ENCODE measurements at regions not wholly inside any gene's neighbourhood (a gene's known extent, or its start where the extent isn't known, plus 50 kb on each side); places are given as distances from the start of the nearest gene placed in this dataset.

- H3K27ac ChIP-seq (ENCODE audit: low read depth, low read length), result no peak overlapping the region
- no peaks in the 10 kb centered on the region for H3K27me3 ChIP-seq (ENCODE audit: control insufficient read depth, insufficient read depth, low read length)
- no peaks in the 10 kb centered on the region for H3K9me3 ChIP-seq (ENCODE audit: control insufficient read depth, insufficient read depth, low read depth, low read length)
- no peak overlapping the region for H3K4me3 ChIP-seq (ENCODE audit: low read depth, low read length)
- H3K4me1 ChIP-seq (ENCODE audit: control insufficient read depth, insufficient read depth, low read length), result no peaks in the 10 kb centered on the region
- no peaks in the 10 kb centered on the region for H3K36me3 ChIP-seq (ENCODE audit: control insufficient read depth, insufficient read depth, low read length)
- no peak overlapping the region for H3K9ac ChIP-seq (ENCODE audit: low read length)
These were observed 311.0 kb downstream of the CENPC start for GRCh38 chr4:67234296-67234695.

- Histone ChIP-seq H3K9me3 (ENCODE audit: control insufficient read depth, insufficient read depth, low read depth, low read length) (no peaks in the 10 kb centered on the region), H3K4me3 (ENCODE audit: low read depth, low read length) (no peak overlapping the region), H3K27ac (ENCODE audit: low read depth, low read length) (no peak overlapping the region), H3K4me1 (ENCODE audit: control insufficient read depth, insufficient read depth, low read length) (no peaks in the 10 kb centered on the region), H3K9ac (ENCODE audit: low read length) (no peak overlapping the region), H3K27me3 (ENCODE audit: control insufficient read depth, insufficient read depth, low read length) (no peaks in the 10 kb centered on the region), H3K36me3 (ENCODE audit: control insufficient read depth, insufficient read depth, low read length) (no peaks in the 10 kb centered on the region)
These were observed 316.2 kb downstream of the CENPC start for GRCh38 chr4:67229148-67229547.

GRCh38 chr4:67220861-67221260, 324.4 kb downstream of the CENPC start:
- H3K27ac ChIP-seq (ENCODE audit: low read depth, low read length), result no peak overlapping the region
- H3K36me3 ChIP-seq (ENCODE audit: control insufficient read depth, insufficient read depth, low read length), result no peaks in the 10 kb centered on the region
- H3K27me3 ChIP-seq (ENCODE audit: control insufficient read depth, insufficient read depth, low read length), result no peaks in the 10 kb centered on the region
- H3K4me3 ChIP-seq (ENCODE audit: low read depth, low read length), result no peak overlapping the region
- H3K9ac ChIP-seq (ENCODE audit: low read length), result no peak overlapping the region
- no peaks in the 10 kb centered on the region for H3K4me1 ChIP-seq (ENCODE audit: control insufficient read depth, insufficient read depth, low read length)
- no peaks in the 10 kb centered on the region for H3K9me3 ChIP-seq (ENCODE audit: control insufficient read depth, insufficient read depth, low read depth, low read length)

DNA sequence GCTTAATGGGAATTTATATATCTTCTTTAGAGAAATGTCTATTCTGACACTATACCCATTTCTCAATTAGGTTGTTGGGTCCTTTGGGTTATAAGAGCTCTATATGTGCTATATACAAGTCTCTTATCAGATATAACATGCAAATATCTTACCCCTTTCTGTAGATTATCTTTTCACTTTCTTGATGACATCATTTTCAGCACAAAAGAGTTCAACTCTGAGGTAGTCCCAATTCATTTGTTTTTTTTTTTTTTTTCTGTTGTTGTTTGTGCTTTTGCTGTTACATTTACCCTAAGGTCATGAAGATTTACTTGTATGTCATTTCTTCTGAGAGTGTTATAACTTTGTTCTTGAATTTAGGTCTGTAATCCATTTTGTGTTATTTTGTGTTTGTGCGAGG, 326.4 kb downstream of the CENPC start:
- no peaks in the 10 kb centered on the region for H3K9me3 ChIP-seq (ENCODE audit: control insufficient read depth, insufficient read depth, low read depth, low read length)
- no peak overlapping the region for H3K27ac ChIP-seq (ENCODE audit: low read depth, low read length)
- no peak overlapping the region for H3K4me3 ChIP-seq (ENCODE audit: low read depth, low read length)
- H3K4me1 ChIP-seq (ENCODE audit: control insufficient read depth, insufficient read depth, low read length), result no peaks in the 10 kb centered on the region
- no peak overlapping the region for H3K9ac ChIP-seq (ENCODE audit: low read length)
- no peaks in the 10 kb centered on the region for H3K36me3 ChIP-seq (ENCODE audit: control insufficient read depth, insufficient read depth, low read length)
- no peaks in the 10 kb centered on the region for H3K27me3 ChIP-seq (ENCODE audit: control insufficient read depth, insufficient read depth, low read length)

- no peaks in the 10 kb centered on the region for H3K27me3 ChIP-seq (ENCODE audit: control insufficient read depth, insufficient read depth, low read length)
- H3K4me1 ChIP-seq (ENCODE audit: control insufficient read depth, insufficient read depth, low read length), result no peaks in the 10 kb centered on the region
- 0 out of 2 replicates have a peak, but pooled peaks cover 4% of the 10 kb centered on the region for H3K9me3 ChIP-seq (ENCODE audit: control insufficient read depth, insufficient read depth, low read depth, low read length)
- no peak overlapping the region for H3K27ac ChIP-seq (ENCODE audit: low read depth, low read length)
- H3K9ac ChIP-seq (ENCODE audit: low read length), result no peak overlapping the region
- no peak overlapping the region for H3K4me3 ChIP-seq (ENCODE audit: low read depth, low read length)
- no peaks in the 10 kb centered on the region for H3K36me3 ChIP-seq (ENCODE audit: control insufficient read depth, insufficient read depth, low read length)
These were observed 337.3 kb downstream of the CENPC start for GRCh38 chr4:67207941-67208441.

DNA sequence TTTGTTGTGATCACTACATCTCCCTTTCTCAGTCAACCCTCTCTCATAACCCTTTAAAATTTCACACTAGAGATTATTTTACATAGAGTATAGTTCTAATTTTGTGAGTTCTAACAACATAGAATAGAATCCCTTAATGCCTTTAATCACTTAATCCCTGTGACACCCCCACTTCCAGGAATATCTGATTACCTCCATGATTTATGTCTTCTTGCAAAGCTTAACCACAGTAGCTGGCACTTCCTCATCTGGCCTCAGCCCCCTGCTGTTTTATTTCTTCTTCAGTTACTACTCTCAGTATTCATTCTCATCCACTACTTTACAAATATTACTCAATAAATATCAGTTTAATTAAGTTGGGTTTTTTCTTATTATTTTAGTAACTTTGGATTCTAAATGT, 340.9 kb downstream of the CENPC start:
- H3K27me3 ChIP-seq (ENCODE audit: control insufficient read depth, insufficient read depth, low read length), result no peaks in the 10 kb centered on the region
- no peaks in the 10 kb centered on the region for H3K36me3 ChIP-seq (ENCODE audit: control insufficient read depth, insufficient read depth, low read length)
- no peak overlapping the region for H3K9ac ChIP-seq (ENCODE audit: low read length)

DNA sequence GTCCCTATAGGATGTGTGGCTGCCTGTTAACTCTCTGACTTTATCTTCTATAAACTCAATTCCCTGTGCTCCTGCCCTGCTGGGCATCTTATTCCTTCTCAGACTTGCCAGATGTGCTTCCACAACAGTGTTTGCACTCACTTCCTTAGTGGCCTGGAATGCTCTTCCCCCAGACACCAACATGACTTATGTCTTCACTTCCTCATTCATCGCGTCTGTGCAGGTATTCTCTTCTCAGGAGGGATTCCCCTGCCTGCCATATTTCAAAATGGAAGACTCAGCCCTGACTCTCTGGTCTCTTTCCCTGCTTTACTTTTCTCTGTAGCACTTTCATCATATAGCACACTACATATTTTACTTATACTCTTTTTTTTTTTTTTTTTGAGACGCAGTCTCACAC, 344.0 kb downstream of the CENPC start:
- H3K4me3 ChIP-seq (ENCODE audit: low read depth, low read length), result no peak overlapping the region
- no peaks in the 10 kb centered on the region for H3K36me3 ChIP-seq (ENCODE audit: control insufficient read depth, insufficient read depth, low read length)
- H3K4me1 ChIP-seq (ENCODE audit: control insufficient read depth, insufficient read depth, low read length), result no peaks in the 10 kb centered on the region
- H3K9me3 ChIP-seq (ENCODE audit: control insufficient read depth, insufficient read depth, low read depth, low read length), result no peaks in the 10 kb centered on the region
- H3K27me3 ChIP-seq (ENCODE audit: control insufficient read depth, insufficient read depth, low read length), result no peaks in the 10 kb centered on the region
- H3K27ac ChIP-seq (ENCODE audit: low read depth, low read length), result no peak overlapping the region
- no peak overlapping the region for H3K9ac ChIP-seq (ENCODE audit: low read length)

More for the DNA sequence above, 340.9 kb downstream of the CENPC start:
- Histone ChIP-seq H3K4me3 (ENCODE audit: low read depth, low read length) (no peak overlapping the region), H3K4me1 (ENCODE audit: control insufficient read depth, insufficient read depth, low read length) (no peaks in the 10 kb centered on the region), H3K27ac (ENCODE audit: low read depth, low read length) (no peak overlapping the region), H3K9me3 (ENCODE audit: control insufficient read depth, insufficient read depth, low read depth, low read length) (no peaks in the 10 kb centered on the region)

DNA sequence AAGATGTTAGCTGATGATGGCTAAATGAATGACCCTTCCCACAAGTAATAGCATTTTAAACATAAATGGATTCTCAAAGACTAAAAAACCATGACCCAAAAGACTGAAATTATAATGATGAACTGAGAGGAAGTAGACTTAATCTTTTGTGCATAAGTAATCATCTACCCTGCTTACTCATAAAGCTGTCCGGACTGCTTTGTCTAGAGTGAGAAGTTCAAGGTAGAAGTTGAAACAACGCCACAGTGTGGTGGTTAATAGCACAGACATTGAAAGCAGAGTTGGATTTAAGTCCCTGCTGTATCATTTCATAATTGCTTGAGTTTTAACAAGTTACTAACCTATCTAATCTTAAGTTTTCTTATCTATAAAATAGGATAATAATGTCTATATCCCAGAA, 346.6 kb downstream of the CENPC start:
- Histone ChIP-seq H3K36me3 (ENCODE audit: control insufficient read depth, insufficient read depth, low read length) (no peaks in the 10 kb centered on the region), H3K27ac (ENCODE audit: low read depth, low read length) (no peak overlapping the region), H3K9me3 (ENCODE audit: control insufficient read depth, insufficient read depth, low read depth, low read length) (no peaks in the 10 kb centered on the region), H3K4me3 (ENCODE audit: low read depth, low read length) (no peak overlapping the region), H3K4me1 (ENCODE audit: control insufficient read depth, insufficient read depth, low read length) (no peaks in the 10 kb centered on the region), H3K9ac (ENCODE audit: low read length) (no peak overlapping the region), H3K27me3 (ENCODE audit: control insufficient read depth, insufficient read depth, low read length) (no peaks in the 10 kb centered on the region)

- H3K27ac ChIP-seq (ENCODE audit: low read depth, low read length), result no peak overlapping the region
- no peaks in the 10 kb centered on the region for H3K36me3 ChIP-seq (ENCODE audit: control insufficient read depth, insufficient read depth, low read length)
- no peaks in the 10 kb centered on the region for H3K27me3 ChIP-seq (ENCODE audit: control insufficient read depth, insufficient read depth, low read length)
- H3K4me1 ChIP-seq (ENCODE audit: control insufficient read depth, insufficient read depth, low read length), result peaks cover 13% of the 10 kb centered on the region
- no peak overlapping the region for H3K4me3 ChIP-seq (ENCODE audit: low read depth, low read length)
- no peaks in the 10 kb centered on the region for H3K9me3 ChIP-seq (ENCODE audit: control insufficient read depth, insufficient read depth, low read depth, low read length)
- H3K9ac ChIP-seq (ENCODE audit: low read length), result no peak overlapping the region
These were observed 377.5 kb downstream of the CENPC start for GRCh38 chr4:67167849-67168248.

GRCh38 chr4:67162690-67163089, 382.6 kb downstream of the CENPC start:
- Histone ChIP-seq H3K4me1 (ENCODE audit: control insufficient read depth, insufficient read depth, low read length) (peaks cover 8% of the 10 kb centered on the region; the same call in 1 of the 2 replicates), H3K27ac (ENCODE audit: low read depth, low read length) (no peak overlapping the region), H3K9ac (ENCODE audit: low read length) (no peak overlapping the region)

DNA sequence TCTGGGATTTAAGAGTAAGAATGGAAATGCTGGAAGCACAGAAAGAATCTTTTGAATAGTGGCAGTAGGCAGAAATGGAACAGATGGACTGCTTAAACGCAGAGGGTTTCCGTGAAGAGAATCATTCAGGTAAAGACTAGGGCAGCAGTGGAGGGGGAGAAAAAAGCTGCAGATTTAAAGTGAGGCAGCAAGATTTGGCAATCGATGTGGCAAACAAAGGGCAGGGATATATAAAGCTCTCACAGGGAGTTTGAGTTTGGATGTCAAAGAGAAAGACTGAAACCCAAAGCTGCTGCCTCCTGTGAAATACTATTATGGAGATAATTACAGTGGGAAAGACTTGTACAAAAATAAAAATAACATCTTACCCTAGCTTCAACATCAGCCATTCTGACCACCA, 384.0 kb downstream of the CENPC start:
- Histone ChIP-seq H3K9me3 (ENCODE audit: control insufficient read depth, insufficient read depth, low read depth, low read length) (no peaks in the 10 kb centered on the region), H3K9ac (ENCODE audit: low read length) (no peak overlapping the region), H3K27ac (ENCODE audit: low read depth, low read length) (no peak overlapping the region), H3K36me3 (ENCODE audit: control insufficient read depth, insufficient read depth, low read length) (no peaks in the 10 kb centered on the region), H3K27me3 (ENCODE audit: control insufficient read depth, insufficient read depth, low read length) (no peaks in the 10 kb centered on the region), H3K4me1 (ENCODE audit: control insufficient read depth, insufficient read depth, low read length) (peaks cover 7% of the 10 kb centered on the region; the same call in 1 of the 2 replicates), H3K4me3 (ENCODE audit: low read depth, low read length) (no peak overlapping the region)

More at GRCh38 chr4:67162690-67163089, 382.6 kb downstream of the CENPC start:
- Histone ChIP-seq H3K36me3 (ENCODE audit: control insufficient read depth, insufficient read depth, low read length) (no peaks in the 10 kb centered on the region), H3K9me3 (ENCODE audit: control insufficient read depth, insufficient read depth, low read depth, low read length) (no peaks in the 10 kb centered on the region), H3K27me3 (ENCODE audit: control insufficient read depth, insufficient read depth, low read length) (no peaks in the 10 kb centered on the region), H3K4me3 (ENCODE audit: low read depth, low read length) (no peak overlapping the region)

DNA sequence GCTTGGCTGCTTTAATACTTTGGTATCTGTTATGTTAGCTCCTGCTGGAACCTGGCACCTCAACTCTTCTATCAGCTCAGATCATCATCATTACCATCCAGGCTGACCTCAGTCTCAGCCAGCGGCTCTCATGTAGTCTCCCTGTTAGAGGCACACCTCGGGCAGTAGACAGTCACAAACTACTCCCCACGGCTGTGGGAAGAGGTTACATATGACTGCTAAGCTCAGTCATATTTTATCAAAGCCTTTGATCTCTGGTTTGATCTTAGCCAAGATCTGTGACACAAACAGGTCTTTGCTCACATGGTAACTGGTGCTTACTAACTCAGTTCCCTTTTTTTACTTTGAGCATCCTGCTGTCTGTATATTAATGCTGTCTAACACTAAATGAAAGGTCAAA, 384.9 kb downstream of the CENPC start:
- Histone ChIP-seq H3K27ac (ENCODE audit: low read depth, low read length) (no peak overlapping the region), H3K27me3 (ENCODE audit: control insufficient read depth, insufficient read depth, low read length) (no peaks in the 10 kb centered on the region), H3K4me1 (ENCODE audit: control insufficient read depth, insufficient read depth, low read length) (peaks cover 7% of the 10 kb centered on the region; the same call in 1 of the 2 replicates), H3K36me3 (ENCODE audit: control insufficient read depth, insufficient read depth, low read length) (no peaks in the 10 kb centered on the region), H3K9ac (ENCODE audit: low read length) (no peak overlapping the region), H3K9me3 (ENCODE audit: control insufficient read depth, insufficient read depth, low read depth, low read length) (no peaks in the 10 kb centered on the region), H3K4me3 (ENCODE audit: low read depth, low read length) (no peak overlapping the region)
